GM23338 (cell line): ENCODE measurements at regions not wholly inside any gene's neighbourhood (a gene's known extent, or its start where the extent isn't known, plus 50 kb on each side); places are given as distances from the start of the nearest gene placed in this dataset.

Source experiments
- CREB1 ChIP-seq: fragments of 250-450 bp; sonication (Bioruptor Pico); IDR thresholded peaks from 2 replicates; pipeline ENCODE4 v1.5.0; 2020; ENCODE audit warnings: low read depth, mild to moderate bottlenecking, moderate library complexity
- EZH2phosphoT487 ChIP-seq: fragments of 200-600 bp; sonication (generic); IDR thresholded peaks from one replicate; pipeline ENCODE4 v1.8.1; 2018; ENCODE audit warnings: antibody characterized with exemption; ENCODE audit not compliant: unreplicated experiment
- JUNB ChIP-seq: IDR thresholded peaks from one replicate; pipeline ENCODE4 v1.6.1; 2016; ENCODE audit warnings: antibody characterized with exemption; ENCODE audit not compliant: unreplicated experiment
- NANOG ChIP-seq: IDR thresholded peaks from 2 replicates; pipeline ENCODE4 v1.6.1; 2016; ENCODE audit warnings: antibody characterized with exemption, borderline replicate concordance
- STAT1 ChIP-seq: IDR thresholded peaks from one replicate; pipeline ENCODE4 v1.6.1; 2016; ENCODE audit warnings: antibody characterized with exemption; ENCODE audit not compliant: unreplicated experiment
- ZNF462 ChIP-seq: fragments of 250-450 bp; sonication (Bioruptor Pico); IDR thresholded peaks from 2 replicates; pipeline ENCODE4 v1.5.0; 2020; ENCODE audit warnings: mild to moderate bottlenecking, moderate library complexity

GRCh38 chr13:95502216-95502615 is 50.3 kb upstream of the CLDN10 start (continued):
- TF ChIP-seq ZNF462 (CRISPR knock-in tag): no peak
- no peak for TF ChIP-seq EZH2phosphoT487
- no peak for TF ChIP-seq STAT1
- TF ChIP-seq NANOG: no peak
- TF ChIP-seq CREB1 (CRISPR knock-in tag): no peak
- TF ChIP-seq JUNB: no peak
